HG02798 (cell line): ENCODE measurements at regions not wholly inside any gene's neighbourhood (a gene's known extent, or its start where the extent isn't known, plus 50 kb on each side); places are given as distances from the start of the nearest gene placed in this dataset.

Experiments used
- ATAC-seq: cut with Tn5 transposase; IDR thresholded peaks from one replicate; pipeline ENCODE4 v1.9.1; 2021; ENCODE audit warnings: mild to moderate bottlenecking; ENCODE audit not compliant: unreplicated experiment, poor library complexity

- no peak for ATAC-seq
These were observed 67.6 kb downstream of the NMUR2 start for GRCh38 chr5:152337484-152337883.

GRCh38 chr5:152335461-152335860 lies 69.6 kb downstream of the NMUR2 start:
- no peak for ATAC-seq

DNA sequence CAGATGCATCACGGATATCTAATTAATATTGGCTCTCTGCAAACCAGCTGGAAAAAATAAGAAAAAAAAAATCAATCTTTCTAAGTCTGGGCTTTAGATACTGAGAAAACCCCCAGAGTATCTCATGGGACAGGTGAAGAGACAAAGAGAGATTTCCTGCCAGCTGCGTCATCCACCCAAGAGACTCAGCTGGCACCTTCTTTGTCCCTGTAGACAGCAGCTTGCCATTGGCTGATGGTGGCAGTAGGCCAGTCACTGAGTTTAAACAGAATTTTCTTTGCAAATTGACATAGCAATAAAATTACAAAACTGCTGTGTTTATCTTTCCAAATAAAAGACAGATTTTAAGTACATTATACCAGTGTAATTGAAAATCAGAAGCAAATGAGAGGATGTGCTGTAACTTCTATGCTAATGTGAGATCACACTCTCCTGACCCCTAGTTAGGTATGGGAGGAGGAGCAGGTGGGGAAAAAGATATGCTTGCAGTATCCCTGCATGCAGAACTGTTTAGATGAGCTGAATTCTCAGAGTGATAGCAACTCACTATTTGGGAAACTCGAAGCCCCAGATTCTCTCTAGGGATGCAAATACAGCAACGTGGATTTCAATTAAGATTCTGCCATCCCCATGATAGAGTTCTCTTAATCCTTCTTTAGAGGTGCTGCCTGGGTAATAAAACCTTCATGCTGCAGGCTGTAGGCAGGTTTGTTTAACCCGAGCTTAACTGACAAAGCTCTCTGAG lies 72.2 kb downstream of the NMUR2 start:
- no peak for ATAC-seq

- no peak for ATAC-seq
These were observed 73.4 kb downstream of the NMUR2 start for GRCh38 chr5:152331718-152332117.

DNA sequence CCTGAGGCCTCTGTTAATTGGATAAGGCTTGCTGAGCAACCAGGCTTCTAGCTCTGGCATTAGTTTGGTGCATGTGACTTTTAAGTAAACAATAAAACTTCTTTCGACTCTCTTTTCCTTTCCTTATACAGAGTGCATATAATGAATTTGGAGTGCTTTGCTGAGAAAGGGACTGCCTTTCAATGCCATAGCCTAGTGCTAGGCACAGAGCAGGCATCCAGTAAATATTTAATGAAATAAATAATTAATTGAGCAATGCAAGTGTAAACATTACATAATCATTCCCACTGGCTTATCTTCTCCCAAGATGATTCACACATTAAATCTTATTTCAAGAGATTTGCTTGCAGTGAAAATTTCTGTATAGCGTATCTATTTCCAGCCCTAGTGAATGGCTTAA lies 74.1 kb downstream of the NMUR2 start:
- ATAC-seq = no peak

GRCh38 chr5:152329761-152330283 lies 75.3 kb downstream of the NMUR2 start:
- no peak for ATAC-seq

- ATAC-seq = no peak
These were observed 75.9 kb downstream of the NMUR2 start for GRCh38 chr5:152329207-152329606.

DNA sequence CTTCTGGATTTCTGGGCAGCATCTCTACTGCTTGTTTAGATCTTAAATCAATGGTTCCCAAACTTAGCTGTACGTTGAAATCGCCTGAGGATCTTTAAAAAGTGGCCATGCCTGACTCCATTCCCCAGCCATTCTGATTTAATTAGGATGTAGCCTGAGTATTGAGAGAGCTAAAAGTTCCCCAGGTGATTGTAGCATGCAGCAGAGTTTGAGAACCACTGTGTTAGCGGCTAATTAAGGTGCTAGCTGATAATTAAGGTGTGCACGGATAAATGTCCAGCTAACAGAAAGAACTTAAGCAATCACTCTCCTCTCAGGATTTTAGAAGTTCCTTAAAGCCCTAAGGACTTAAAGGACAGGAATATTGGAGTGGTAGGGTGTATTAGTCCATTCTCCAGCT lies 89.1 kb downstream of the NMUR2 start:
- ATAC-seq = no peak

GRCh38 chr5:152314196-152314829 lies 90.8 kb downstream of the NMUR2 start:
- ATAC-seq = no peak

- no peak for ATAC-seq
These were observed 95.1 kb downstream of the NMUR2 start for GRCh38 chr5:152309926-152310450.

DNA sequence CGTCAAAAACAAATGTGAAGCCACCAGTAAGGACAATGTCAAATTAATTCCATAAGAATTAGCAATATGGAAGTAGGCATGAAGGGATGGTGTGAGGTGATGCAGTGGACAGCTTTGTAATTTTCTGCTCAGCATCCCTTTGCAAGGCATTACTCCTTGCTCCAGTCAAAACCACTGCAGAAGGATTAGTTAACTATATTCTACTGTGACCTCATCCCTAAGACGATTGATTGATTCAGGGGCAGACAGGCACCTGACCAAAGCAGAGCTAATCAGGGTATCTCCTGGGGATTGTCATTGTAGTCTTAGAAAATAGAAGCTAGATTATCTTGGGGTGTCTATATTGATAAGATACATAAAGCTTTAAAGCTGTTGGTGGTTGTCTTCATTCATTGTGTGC lies 98.7 kb downstream of the NMUR2 start:
- no peak for ATAC-seq

- no peak for ATAC-seq
These were observed 99.6 kb downstream of the NMUR2 start for GRCh38 chr5:152305525-152305924.

DNA sequence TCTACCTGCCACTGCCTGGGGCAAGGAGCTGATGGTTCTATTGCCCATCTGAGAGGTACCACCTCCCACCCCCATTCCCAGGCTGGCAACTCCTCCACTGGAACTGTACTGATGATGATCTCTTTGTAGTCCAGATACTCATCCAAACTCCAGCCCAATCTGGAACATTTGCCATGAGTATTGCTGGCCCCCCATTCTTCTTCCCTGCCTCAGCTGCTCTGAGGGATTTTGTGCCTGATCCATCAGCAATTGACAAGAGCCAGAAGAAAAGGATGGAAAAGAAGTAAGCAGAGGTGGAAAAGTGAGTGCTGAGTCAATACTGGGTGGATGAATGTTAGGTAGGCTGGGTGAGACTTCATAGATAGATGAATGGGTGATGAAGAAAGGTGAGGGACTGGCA lies 101.2 kb downstream of the NMUR2 start:
- no peak for ATAC-seq

GRCh38 chr5:152297866-152298265 lies 107.2 kb downstream of the NMUR2 start:
- ATAC-seq = no peak

- no peak for ATAC-seq
These were observed 111.9 kb downstream of the NMUR2 start for GRCh38 chr5:152293189-152293588.

GRCh38 chr5:152290181-152290580 lies 114.9 kb downstream of the NMUR2 start:
- ATAC-seq = no peak

GRCh38 chr5:152288917-152289595 lies 116.0 kb downstream of the NMUR2 start:
- no peak for ATAC-seq

GRCh38 chr5:152288499-152288898 lies 116.6 kb downstream of the NMUR2 start:
- ATAC-seq = no peak

- ATAC-seq = no peak
These were observed 119.3 kb downstream of the NMUR2 start for GRCh38 chr5:152285764-152286163.

- no peak for ATAC-seq
These were observed 122.7 kb downstream of the NMUR2 start for GRCh38 chr5:152282331-152282730.

- ATAC-seq = no peak
These were observed 127.1 kb downstream of the NMUR2 start for GRCh38 chr5:152277936-152278335.
